ENCODE measurements at regions not wholly inside any gene's neighbourhood (a gene's known extent, or its start where the extent isn't known, plus 50 kb on each side); places are given as distances from the start of the nearest gene placed in this dataset.

- Histone ChIP-seq H3K4me3 (ENCODE audit: low read depth, low read length, poor library complexity, severe bottlenecking) (no peak overlapping the region), H3K9me3 (ENCODE audit: low read depth, low read length, poor library complexity, severe bottlenecking) (no peaks in the 10 kb centered on the region), H3K36me3 (ENCODE audit: insufficient read depth, low read length, poor library complexity, severe bottlenecking) (no peaks in the 10 kb centered on the region), H3K27ac (ENCODE audit: low read depth, low read length, poor library complexity, severe bottlenecking) (no peak overlapping the region), H3K4me1 (ENCODE audit: insufficient read depth, low read length, poor library complexity, severe bottlenecking) (no peaks in the 10 kb centered on the region), H3K27me3 (replicated peaks; ENCODE audit: insufficient read depth, low read depth, low read length, poor library complexity) (no peaks in the 10 kb centered on the region)
- intact Hi-C loops (cut with micrococcal nuclease; ENCODE audit: unreplicated experiment) = no loop called here
- ChIA-PET POLR2A (ENCODE audit: low non-redundant PET) (no interaction called here), CTCF (interaction anchor here (0.8 kb wide), 1 partner anchor 62 kb away, joined by 5 read pairs; no protein-coding TSS in a partner anchor)
- TF ChIP-seq EZH2 (IDR thresholded peaks at IDR 0.05; ENCODE audit: borderline replicate concordance, low read depth, low read length, poor library complexity, severe bottlenecking) = no peak
- TF ChIP-seq, protein P1, sequence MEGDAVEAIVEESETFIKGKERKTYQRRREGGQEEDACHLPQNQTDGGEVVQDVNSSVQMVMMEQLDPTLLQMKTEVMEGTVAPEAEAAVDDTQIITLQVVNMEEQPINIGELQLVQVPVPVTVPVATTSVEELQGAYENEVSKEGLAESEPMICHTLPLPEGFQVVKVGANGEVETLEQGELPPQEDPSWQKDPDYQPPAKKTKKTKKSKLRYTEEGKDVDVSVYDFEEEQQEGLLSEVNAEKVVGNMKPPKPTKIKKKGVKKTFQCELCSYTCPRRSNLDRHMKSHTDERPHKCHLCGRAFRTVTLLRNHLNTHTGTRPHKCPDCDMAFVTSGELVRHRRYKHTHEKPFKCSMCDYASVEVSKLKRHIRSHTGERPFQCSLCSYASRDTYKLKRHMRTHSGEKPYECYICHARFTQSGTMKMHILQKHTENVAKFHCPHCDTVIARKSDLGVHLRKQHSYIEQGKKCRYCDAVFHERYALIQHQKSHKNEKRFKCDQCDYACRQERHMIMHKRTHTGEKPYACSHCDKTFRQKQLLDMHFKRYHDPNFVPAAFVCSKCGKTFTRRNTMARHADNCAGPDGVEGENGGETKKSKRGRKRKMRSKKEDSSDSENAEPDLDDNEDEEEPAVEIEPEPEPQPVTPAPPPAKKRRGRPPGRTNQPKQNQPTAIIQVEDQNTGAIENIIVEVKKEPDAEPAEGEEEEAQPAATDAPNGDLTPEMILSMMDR (conservative IDR thresholded peaks at IDR 0.05; ENCODE audit: low read depth, low read length) = no peak
- BruUV-seq (replicated peaks) = no TSS peak
- DNase-seq (ENCODE audit: low spot score) = no peak
Measured at GRCh38 chr5:129359450-129359849, 100.6 kb upstream of the ADAMTS19 start.

GRCh38 chr5:129361441-129362025 lies 98.6 kb upstream of the ADAMTS19 start:
- BruUV-seq (replicated peaks) = no TSS peak
- Histone ChIP-seq H3K27me3 (replicated peaks; ENCODE audit: insufficient read depth, low read depth, low read length, poor library complexity) (no peaks in the 10 kb centered on the region), H3K4me1 (ENCODE audit: insufficient read depth, low read length, poor library complexity, severe bottlenecking) (no peaks in the 10 kb centered on the region), H3K9me3 (ENCODE audit: low read depth, low read length, poor library complexity, severe bottlenecking) (peaks cover 5% of the 10 kb centered on the region), H3K4me3 (ENCODE audit: low read depth, low read length, poor library complexity, severe bottlenecking) (no peak overlapping the region), H3K27ac (ENCODE audit: low read depth, low read length, poor library complexity, severe bottlenecking) (no peak overlapping the region), H3K36me3 (ENCODE audit: insufficient read depth, low read length, poor library complexity, severe bottlenecking) (no peaks in the 10 kb centered on the region)
- TF ChIP-seq, protein P1 (conservative IDR thresholded peaks at IDR 0.05; ENCODE audit: low read depth, low read length) = peak; percentile 58
- no peak for TF ChIP-seq EZH2 (IDR thresholded peaks at IDR 0.05; ENCODE audit: borderline replicate concordance, low read depth, low read length, poor library complexity, severe bottlenecking)
- intact Hi-C loops (cut with micrococcal nuclease; ENCODE audit: unreplicated experiment) = loop anchor here (5.0 kb wide), 1 partner anchor 406 kb away; no protein-coding TSS in a partner anchor
- POLR2A ChIA-PET (ENCODE audit: low non-redundant PET) = no interaction called here
- peak; percentile 26 for DNase-seq (ENCODE audit: low spot score)
- CTCF ChIA-PET = no interaction called here

DNA sequence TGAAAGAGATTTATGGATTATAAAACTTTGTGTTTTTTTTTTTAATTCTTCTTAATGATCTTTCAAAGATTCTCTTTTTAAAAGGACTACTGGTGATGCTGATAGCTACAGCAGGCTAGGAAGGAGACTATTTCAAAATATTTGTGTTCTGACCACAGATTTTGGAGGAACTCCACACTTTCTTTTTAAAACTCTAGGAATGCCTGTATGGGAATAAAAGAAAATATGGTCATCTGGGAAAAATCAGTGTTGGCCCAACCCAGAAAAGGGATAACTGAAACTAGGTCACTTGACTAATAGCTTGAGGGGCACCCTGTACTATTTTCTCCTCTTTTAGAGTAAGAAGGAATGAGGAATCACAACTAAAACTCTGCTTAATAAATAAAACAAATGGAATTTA lies 97.6 kb upstream of the ADAMTS19 start:
- H3K27me3 ChIP-seq (replicated peaks; ENCODE audit: insufficient read depth, low read depth, low read length, poor library complexity) = no peaks in the 10 kb centered on the region
- intact Hi-C loops (cut with micrococcal nuclease; ENCODE audit: unreplicated experiment) = loop anchor here (5.0 kb wide), 1 partner anchor 405 kb away; no protein-coding TSS in a partner anchor
- no peak overlapping the region for H3K4me3 ChIP-seq (ENCODE audit: low read depth, low read length, poor library complexity, severe bottlenecking)
- TF ChIP-seq, protein P1 (conservative IDR thresholded peaks at IDR 0.05; ENCODE audit: low read depth, low read length) = no peak
- TF ChIP-seq EZH2 (IDR thresholded peaks at IDR 0.05; ENCODE audit: borderline replicate concordance, low read depth, low read length, poor library complexity, severe bottlenecking) = no peak
- BruUV-seq (replicated peaks) = no TSS peak
- ChIA-PET CTCF (no interaction called here), POLR2A (ENCODE audit: low non-redundant PET) (no interaction called here)
- no peaks in the 10 kb centered on the region for H3K4me1 ChIP-seq (ENCODE audit: insufficient read depth, low read length, poor library complexity, severe bottlenecking)
- peaks cover 5% of the 10 kb centered on the region for H3K9me3 ChIP-seq (ENCODE audit: low read depth, low read length, poor library complexity, severe bottlenecking)
- DNase-seq (ENCODE audit: low spot score) = no peak
- H3K36me3 ChIP-seq (ENCODE audit: insufficient read depth, low read length, poor library complexity, severe bottlenecking) = no peaks in the 10 kb centered on the region
- no peak overlapping the region for H3K27ac ChIP-seq (ENCODE audit: low read depth, low read length, poor library complexity, severe bottlenecking)

All from A673 (cell line).